Putamen (tissue), 1 donor: ENCODE measurements at regions not wholly inside any gene's neighbourhood (a gene's known extent, or its start where the extent isn't known, plus 50 kb on each side); places are given as distances from the start of the nearest gene placed in this dataset.
"Not testable (repeated sequence)": the region's sequence is repeated elsewhere in the genome, so short reads cannot be mapped to it uniquely, and the experiment has no call there.

ENCODE experiments used
- DNase-seq: peaks from one replicate; pipeline ENCODE4 v3.0.0-alpha.2; 2016; ENCODE audit warnings: low spot score

DNA sequence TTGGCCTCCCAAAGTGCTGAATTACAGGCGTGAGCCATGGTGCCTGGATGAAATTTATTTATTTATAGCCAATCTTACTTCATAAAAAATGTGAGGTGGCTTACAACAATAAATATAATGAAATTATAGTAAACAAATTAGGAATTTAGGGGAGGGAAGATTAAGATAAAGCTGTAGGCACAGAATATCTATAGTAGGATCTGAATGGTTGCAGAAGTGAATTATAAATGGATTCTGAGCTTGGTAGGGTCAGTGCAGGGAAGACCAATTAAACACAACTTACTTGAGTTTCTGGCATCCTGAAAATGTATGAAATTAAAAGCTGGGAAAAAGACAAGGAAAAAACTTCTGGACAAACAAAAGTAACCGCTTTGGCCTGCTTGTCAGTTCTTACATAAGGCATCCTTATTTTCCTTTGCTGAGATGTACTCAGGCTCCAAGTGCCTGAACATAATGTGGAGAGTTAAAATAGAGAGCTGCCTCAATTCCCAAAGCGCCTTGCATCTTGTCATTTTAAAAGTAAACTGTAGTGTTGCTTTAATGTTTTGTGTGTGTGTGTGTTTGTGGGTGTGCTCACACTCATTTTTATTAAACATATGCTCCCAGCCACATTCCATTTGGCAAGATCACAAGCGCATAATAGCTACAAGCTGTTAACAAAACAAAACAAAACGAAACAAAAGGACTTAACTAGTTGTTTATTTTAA, 247.3 kb downstream of the S1PR1 start:
- no peak for DNase-seq

DNA sequence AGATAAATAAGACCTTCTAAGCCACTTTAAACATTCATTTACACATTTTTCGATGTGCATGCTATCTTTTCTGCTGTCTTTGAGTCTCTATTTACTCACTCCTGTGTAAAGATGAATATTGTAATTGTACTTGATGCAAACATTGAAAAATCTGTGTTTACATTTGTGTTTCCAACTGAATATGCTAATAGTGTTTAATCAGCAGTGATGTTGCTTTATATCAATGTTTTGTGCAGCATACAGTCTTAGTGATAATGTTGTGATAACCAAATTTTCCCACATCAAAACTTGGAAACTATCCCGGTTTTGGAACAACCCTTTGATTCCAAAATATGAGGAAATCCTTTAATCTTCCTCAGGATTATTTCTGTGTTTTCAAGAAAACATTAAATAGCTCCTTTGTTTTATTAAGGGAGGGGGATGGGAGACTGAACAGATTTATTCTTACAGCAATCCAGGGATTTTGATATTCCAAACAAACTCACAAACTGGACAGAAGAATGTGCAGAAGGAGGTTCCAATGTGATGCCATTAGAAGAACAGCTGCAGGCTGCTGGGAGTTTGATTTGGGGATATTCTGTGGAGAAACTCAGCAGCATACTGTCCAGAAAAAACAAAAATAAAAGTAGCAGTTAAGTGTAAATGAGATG, 248.0 kb downstream of the S1PR1 start:
- no peak for DNase-seq

DNA sequence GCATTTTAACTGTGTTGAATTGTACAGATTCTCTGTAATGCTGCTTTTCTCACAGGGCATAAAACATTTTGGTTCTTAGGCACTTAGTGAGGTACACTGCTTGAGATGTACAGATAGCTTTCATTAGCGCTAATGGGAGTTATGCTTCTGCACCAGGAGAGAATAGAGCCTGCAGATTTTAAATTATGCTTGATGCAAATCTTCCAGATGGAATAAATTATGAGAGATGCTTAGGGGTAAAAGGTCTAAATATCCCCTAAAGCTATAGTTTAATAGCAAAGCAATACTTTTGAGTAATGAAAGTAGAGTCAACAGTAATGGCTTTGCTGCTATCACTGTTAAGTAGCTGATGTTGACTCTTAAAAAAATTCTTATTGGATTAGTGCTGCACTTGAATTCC, 248.9 kb downstream of the S1PR1 start:
- DNase-seq, result no peak

DNA sequence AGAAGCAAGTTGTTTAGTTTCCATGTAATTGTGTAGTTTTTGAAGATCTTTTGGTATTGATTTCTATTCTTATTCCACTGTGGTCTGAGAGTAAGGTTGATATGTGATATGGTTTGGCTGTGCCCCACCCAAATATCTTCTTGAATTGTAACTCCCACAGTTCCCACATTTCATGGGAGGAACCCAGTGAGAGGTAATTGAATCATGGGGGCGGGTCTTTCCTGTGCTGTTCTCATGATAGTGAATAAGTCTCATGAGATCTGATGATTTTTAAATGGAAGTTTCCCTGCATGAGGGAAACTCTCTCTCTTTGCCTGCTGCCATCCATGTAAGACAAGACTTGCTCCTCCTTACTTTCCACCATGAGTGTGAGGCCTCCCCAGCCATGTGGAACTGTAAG, 255.3 kb downstream of the S1PR1 start:
- not testable (repeated sequence) for DNase-seq

DNA sequence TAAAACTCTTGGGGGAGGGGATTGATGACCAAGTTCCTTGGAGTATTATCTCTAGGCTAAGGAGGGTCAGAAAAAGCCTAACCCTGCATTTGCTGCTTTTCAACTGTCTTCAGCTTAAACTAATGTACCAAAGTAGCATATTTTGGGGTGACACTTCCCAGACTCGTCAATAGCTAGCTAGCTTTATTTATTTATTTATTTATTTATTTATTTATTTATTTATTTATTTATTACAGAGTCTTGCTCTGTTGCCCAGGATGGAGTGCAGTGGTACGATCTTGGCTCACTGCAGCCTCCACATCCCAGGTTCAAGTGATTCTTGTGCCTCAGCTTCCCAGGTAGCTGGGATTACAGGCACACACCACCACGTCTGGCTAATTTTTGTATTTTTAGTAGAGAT, 257.1 kb downstream of the S1PR1 start:
- not testable (repeated sequence) for DNase-seq

DNA sequence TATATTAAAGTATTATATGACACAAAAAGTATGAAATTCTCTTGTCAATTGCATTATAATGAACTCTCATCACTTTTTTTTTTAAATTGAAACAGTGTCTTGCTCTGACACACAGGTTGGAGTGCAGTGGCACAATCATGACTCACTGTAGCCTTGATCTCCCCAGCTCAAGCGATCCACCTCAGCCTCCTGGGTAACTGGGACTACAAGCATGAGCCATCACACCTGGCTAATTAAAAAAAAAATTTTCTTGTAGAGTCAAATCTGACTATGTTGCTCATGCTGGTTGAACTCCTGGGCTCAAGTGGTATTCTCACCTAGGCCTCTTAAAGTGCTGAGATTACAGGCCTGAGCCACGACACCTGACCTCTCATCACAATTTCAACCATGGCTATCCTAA, 259.3 kb downstream of the S1PR1 start:
- no peak for DNase-seq

DNA sequence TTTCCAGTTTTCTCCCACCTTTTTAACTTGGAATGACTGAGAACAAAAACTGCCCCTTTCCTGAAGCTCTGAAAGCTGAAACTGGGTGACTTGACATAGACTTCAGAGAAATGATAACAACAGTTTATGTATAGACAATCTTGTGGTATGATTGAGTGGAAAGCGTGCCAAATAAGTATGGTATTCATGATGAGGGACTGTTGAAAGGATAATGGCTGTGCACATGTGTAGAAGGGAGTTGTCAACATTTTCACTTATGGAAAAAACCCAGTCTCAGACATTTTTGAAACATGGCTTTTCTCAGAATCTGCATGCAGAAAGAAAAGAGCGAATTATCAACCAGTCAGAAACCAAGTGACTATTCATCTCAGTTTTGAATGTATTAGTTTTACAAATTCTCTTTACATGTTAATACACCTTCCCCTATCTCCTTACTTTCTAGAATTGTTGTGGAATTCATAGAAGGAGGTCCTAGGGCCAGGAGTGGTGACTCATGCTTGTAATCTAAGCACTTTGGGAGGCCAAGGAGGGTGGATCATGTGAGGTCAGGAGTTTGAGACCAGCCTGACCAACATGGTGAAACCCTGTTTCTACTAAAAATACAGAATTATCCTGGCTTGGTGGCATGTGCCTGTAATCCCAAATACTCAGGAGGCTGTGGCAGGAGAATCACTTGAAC, 261.2 kb downstream of the S1PR1 start:
- DNase-seq, result no peak

DNA sequence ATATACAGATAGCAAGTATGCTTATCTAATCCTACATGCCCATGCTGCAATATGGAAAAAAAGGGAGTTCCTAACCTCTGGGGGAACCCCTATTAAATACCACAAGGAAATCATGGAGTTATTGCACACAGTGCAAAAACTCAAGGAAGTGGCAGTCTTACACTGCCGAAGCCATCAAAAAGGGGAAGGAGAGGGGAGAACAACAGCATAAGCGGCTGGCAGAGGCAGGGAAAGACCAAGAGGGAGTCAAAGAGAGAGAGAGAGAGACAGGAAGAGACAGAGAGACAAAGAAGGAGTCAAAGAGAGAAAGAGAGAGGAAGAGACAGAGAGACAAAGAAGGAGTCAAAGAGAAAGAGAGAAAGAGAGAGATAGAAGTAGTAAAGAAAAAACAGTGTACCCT, 267.3 kb downstream of the S1PR1 start:
- DNase-seq, result not testable (repeated sequence)

DNA sequence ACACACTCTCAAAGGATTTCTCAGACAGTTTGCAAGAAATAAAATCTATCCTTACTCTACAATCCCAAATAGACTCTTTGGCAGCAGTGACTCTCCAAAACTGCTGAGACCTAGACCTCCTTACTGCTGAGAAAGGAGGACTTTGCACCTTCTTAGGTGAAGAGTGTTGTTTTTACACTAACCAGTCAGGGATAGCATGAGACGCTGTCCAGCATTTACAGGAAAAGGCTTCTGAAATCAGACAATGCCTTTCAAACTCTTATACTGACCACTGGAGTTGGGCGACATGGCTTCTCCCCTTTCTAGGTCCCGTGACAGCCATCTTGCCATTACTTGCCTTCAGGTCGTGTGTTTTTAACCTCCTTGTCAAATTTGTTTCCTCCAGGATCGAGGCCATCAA, 268.4 kb downstream of the S1PR1 start:
- not testable (repeated sequence) for DNase-seq

DNA sequence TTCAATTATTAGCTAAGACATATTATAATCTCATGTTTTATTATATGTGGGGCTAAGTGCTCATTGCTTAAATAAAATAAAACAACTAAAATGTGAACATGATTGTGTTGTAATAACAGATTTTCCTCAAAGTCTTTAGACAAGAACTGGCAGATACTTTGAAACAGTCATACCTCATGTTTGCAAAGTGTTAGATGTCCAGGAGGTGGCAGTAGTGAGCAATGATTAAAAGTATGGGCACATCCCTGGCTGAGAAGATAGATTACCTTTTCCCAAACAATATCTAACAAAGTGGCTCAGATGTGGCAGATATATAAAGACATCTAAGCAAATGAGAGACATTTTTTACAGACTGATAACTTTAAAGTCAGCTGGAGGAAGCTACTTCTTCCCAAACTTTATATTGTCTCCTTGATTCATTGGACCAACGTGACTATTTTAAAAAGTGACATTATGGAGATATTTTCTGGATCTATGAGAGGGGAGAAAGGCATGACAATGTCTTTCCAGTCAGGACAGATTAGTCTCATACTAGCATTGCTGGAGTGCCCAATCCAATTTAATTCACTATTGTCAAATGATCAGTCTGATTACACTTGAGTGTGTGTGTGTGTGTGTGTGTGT, 269.8 kb downstream of the S1PR1 start:
- peak; percentile 5 for DNase-seq

DNA sequence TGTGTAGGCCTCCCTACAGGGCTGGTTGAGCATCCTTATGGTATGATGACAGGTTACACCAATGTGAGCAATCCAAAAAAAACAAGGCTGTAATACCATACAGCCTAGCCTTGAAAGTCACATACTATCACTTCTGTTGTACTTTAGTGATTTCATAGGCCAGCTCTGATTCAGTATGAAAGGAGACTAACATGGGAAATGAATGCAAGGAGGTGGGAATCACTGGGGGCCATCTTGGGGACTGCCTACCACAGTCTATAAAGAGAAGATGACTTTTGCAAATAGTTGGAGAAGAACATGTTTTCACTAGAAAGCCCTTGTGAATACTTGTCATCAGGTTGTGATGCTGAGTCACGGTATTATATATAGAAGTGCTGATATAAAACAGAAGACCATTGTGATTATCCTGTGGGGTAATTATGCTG, 270.7 kb downstream of the S1PR1 start:
- no peak for DNase-seq

DNA sequence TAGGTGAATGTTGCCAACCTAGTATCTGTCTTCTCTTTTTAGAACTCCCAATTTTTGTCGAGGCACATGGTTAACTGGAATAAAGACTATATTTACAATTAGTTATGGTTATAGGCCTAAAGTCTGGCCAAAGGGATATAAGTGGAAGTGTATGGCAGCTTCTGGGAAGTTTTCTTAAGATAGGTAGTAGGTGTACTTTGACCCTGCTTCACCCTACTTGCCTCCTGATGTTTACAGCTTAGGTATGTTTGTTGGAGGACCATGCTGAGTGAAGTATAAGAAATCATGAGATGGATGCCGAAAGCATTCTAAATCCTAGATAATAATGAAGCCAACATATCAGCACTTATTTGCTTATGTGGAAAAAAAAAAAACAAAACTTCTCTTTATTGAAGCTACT, 272.1 kb downstream of the S1PR1 start:
- no peak for DNase-seq

DNA sequence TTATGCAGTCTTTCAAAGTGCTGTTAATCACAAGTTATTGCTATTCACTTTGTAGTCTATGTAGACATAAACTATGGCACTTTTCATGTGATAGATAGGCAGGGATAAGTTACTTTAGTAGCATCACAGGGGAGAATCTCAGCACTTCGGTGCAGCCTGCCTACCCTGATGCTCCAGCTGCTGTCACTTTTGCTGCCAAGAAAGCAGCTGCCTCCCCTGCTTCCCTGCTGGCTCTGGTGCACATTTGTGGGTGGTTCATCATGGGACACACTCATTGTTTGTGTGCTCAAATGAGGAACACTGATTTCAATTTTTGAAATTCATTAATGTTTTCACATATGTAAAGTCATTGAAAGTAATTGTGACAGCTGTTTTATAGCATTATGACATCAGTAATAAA, 272.6 kb downstream of the S1PR1 start:
- DNase-seq, result no peak

DNA sequence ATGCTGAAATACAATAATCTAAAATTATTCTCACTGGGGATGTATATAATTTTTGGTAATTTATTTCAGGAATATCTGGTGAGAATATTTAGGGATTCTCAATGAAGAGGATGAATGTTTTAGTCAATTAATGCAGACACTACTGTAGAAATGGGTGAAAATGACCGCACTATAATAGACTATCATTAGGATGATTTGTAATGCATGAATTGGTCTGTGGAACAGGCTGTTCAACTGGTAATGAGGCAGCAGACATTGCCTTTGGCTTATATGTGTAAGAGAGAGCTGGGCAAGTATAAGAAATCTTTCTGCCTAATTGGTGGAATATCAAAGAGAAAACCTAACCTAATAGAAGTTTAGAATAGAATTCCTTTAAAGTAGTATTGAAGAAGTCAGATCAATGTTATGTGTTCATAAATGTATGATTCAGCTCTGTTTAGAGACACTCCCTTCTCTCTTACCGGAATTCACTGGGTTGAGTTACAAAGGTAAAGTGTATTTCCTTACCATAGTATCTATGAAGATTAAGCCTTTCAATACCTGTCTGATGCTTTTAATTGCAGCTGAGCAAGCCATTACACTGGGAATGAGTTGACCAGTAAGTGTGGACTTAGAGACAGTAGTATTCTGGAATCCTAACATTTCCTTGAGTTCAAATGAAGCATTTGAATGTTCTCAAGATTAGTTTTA, 274.5 kb downstream of the S1PR1 start:
- DNase-seq, result no peak

DNA sequence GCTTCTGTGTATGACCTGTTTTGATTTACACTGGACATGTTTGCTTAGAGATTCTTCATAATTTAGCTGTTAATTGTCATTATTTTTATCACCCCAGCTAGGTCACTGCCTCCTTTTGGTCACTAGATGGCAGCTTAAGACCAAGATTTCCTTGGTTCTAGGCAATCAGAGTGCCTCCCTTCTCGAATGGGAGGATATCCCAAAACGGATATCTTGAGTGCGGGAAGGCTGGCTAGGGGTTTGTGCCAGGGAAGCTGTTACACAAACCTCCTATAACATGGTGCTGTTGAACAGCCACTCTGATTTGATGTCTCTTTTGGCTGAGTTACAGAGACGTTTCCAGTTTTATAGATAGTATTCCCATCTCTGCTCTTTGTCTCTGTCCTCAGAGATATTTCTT, 283.5 kb downstream of the S1PR1 start:
- peak; percentile 0 for DNase-seq

DNA sequence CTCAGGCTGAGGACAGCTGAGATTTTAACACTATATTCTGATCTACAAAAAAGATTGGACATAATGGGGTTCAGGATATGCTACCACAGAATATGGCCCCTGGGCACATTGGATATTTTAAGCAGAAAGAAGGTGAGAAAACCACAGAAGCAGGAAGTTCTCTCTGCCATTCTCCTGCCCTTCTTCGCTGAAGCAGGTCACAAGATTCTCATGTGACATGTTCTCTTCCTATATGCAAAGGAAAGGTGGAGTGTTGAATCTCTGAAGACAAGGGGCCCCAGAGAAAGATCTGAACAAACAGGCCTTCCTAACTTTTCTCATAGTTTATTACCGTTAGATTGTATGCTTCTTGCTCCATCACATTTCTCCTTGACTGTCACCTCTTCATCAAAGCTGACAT, 285.7 kb downstream of the S1PR1 start:
- no peak for DNase-seq

DNA sequence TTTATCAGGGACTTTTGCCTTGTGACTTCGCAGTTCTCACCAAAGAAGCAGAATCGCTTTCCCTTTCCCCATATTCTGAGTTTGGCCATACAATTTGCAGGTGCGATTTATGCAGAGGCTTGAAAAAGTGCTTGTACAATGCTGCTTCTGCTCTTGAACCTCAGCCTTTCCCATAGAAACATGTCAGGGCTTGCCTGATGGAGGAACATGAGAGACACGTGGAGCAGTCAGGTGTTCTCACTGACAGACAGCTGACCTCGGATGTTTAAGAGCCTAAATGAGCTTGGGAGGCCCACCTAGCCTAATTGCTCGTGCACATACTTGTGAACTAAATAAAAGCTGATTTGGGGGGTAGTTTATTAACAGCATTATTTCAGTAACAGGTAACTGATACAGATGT, 290.0 kb downstream of the S1PR1 start:
- DNase-seq, result no peak

DNA sequence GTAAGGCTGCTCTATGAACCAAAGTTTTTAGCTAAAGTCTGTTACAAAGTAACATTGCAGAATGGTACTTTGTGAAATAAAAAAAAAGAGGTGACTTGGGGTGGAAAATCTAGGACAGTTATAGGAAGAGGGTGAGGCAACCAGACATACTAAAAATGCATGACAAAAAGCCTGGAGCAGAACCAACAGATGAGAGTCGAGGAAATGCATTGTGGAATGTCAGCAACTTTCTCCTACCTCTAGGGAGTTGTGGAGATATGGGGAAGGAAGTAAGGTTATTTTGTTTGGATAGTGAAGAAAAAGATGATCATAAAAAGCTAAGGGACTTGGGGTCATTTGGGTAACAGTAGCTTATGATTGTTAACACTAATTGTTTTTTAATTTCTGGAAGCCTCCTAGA, 295.6 kb downstream of the S1PR1 start:
- no peak for DNase-seq

DNA sequence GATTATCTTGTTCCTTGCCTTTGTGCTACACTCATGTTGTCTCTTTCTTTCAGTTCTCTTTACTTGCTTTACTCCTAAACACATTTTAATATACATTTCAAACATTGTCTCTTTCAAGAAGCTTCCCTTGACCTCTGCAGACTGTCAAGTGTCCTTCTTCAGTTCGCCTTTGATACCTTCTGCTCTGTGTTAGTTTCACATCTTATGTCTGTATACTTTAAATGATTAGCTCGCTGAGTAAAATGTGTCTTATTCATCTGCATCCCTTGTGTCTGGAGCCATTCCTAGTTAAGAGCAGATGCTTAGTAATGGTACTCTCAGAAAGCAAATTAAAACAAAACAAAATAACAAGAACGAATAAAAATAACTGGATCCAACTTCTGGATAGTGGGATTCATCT, 303.3 kb downstream of the S1PR1 start:
- no peak for DNase-seq

DNA sequence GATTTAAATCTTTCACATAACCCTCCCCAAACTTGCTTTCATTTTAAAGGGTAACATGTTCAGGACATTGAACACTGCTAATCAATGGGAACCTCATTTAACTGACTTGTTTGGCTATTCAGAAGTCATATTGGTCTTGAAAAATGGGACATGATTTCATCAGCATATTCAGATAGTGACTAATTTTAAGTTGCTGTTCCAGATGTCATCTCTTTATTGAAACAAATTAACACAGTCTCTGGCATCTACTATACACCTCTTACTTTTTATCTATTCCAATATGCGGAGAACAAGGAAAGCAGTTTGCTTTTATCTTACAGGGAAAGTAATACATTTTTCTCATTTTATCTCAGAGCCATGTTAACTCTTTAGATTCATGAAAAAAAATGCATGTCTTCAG, 310.1 kb downstream of the S1PR1 start:
- no peak for DNase-seq

DNA sequence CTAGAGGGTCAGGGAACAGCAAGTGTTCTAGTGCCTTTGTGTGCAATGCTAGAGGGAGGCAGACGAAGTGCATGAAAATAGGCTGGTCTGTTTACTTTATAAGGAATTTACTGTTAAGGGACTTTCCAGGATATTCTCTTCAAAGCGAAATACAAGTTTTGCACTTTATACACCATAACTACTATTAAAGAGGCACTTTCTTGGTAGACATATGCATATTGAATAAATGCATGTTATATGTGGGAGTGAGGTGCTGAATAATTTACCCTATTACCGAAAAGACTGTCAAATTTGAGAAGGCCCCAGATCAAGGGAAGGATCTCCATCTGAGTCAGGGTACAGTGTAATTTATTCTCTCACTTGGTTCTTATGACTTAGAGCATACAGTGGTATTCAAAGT, 310.5 kb downstream of the S1PR1 start:
- no peak for DNase-seq

DNA sequence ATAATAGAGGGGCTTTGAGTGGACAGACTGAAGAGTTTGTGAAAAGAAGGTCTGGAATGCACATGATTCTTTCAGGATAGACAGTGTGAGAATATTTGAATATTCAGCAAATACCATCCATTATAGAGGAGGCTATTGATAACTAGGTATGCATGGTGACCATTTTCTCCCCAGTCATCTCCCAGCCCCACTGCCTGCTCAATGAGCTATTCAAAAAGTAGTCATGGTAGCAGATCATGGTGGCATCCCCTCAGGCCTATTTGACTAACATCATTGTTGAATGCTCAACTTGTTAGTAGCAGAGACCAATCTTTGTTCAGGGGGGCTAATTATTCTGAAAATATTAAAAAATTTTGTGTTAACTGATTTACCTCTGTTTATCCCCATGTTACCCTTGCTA, 311.6 kb downstream of the S1PR1 start:
- no peak for DNase-seq
